Pancreas (tissue), 10 donors: ENCODE measurements at regions not wholly inside any gene's neighbourhood (a gene's known extent, or its start where the extent isn't known, plus 50 kb on each side); places are given as distances from the start of the nearest gene placed in this dataset.

Experiments
- ATAC-seq, 4 donors: fragments of 200-7000 bp; cut with Tn5 transposase; one replicate each; pipeline versions ENCODE4 v1.8.0 to v1.9.1; 2020; ENCODE audit warnings: mild to moderate bottlenecking in 4 of 4, moderate library complexity in 4 of 4
- DNase-seq, 6 donors: peaks; one replicate each; pipeline ENCODE4 v3.0.0-alpha.2; 2020
- FAIRE-seq: peaks from 2 replicates; lab custom pipeline; 2012; peaks lifted over from hg19 to GRCh38; lab: Jason Lieb, UNC
- H3K27ac ChIP-seq, 4 donors: fragments of 200-600 bp; sonication (generic); 1 replicate in 3 of 4; 2 replicates in 1 of 4; pipeline versions ENCODE4 v1.5.0 to v1.8.0; 2020
- H3K27me3 ChIP-seq, 4 donors: fragments of 200-600 bp; one replicate each; pipeline ENCODE4 v1.8.0; 2021
- H3K36me3 ChIP-seq, 3 donors: fragments of 200-600 bp; sonication (generic) in 1 of 3; one replicate each; pipeline versions ENCODE4 v1.5.0 to v1.8.0; 2020 to 2021
- H3K4me1 ChIP-seq, 3 donors: fragments of 200-600 bp; one replicate each; pipeline ENCODE4 v1.8.0; 2021
- H3K4me3 ChIP-seq, 4 donors: fragments of 200-600 bp; sonication (generic) in 2 of 4; one replicate each; pipeline versions ENCODE4 v1.5.0 to v1.8.0; 2020 to 2021
- H3K9me3 ChIP-seq, 4 donors: fragments of 200-600 bp; one replicate each; pipeline ENCODE4 v1.8.0; 2021
- CTCF ChIP-seq, 4 donors: fragments of 200-600 bp; sonication (generic) in 3 of 4; IDR thresholded peaks; one replicate each; pipeline versions ENCODE4 v1.5.0 to v1.8.0; 2021; ENCODE audit warnings: antibody characterized with exemption in 4 of 4
- WGBS, 2 donors: extraction: QIAGEN DNeasy Blood & Tissue Kit; methylation state at CpG; one replicate each; pipeline ENCODE4 v1.1.7; 2013; 5-methylcytosine and 5-hydroxymethylcytosine counted together
- intact Hi-C, 3 donors: fragments of 100-400 bp; cut with DNase I; formaldehyde crosslinking; loops; one replicate each; pipeline versions ENCODE4 v1.11.1 to v1.14.2; 2022
- donor health status: healthy with polysubstance abuse.
- donor health status: DM: no; HTN: no; CAD: no; lungs with moderate emphysema.
- donor health status: DM: no; HTN: no; CAD: no.
- donor health status: control.
- donor health status: control.
- donor health status: Bipolar disorder and iron deficiency.
- donor health status: DM: yes; HTN: yes; CAD: no.
- donor health status: DM: no; HTN: no; CAD: no.
- donor health status: DM: no; HTN: no; CAD: no.
- donor health status: DM: yes; HTN: yes; CAD: no.

DNA sequence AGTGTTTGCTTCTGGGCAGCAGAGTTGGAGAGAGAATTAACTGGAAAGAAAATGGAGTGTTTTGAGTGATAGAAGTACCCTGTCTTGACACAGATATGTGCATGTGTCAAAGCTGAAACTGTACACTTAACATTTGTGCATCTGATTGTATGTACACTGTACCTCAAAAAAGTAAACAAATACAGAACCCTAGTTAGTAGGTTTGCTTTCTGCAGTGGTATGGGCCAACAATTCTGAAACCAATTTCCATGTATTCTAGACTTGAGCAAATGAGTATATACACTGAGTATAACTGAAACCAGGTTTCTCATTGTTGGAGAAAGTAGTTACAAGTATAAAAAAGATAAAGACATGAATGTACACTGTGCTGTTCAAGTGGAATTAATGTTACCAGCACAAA, 52.4 kb downstream of the ELAPOR2 start:
- intact Hi-C loops: no loop called here
- Histone ChIP-seq H3K4me1 (no peaks in the 10 kb centered on the region), H3K9me3 (no peaks in the 10 kb centered on the region), H3K4me3 (no peak overlapping the region), H3K27me3 (no peaks in the 10 kb centered on the region), H3K27ac (no peak overlapping the region), H3K36me3 (no peaks in the 10 kb centered on the region)
- DNase-seq (no peak), FAIRE-seq (no peak), ATAC-seq (no peak)
- TF ChIP-seq CTCF (IDR thresholded peaks at IDR 0.05): no peak

DNA sequence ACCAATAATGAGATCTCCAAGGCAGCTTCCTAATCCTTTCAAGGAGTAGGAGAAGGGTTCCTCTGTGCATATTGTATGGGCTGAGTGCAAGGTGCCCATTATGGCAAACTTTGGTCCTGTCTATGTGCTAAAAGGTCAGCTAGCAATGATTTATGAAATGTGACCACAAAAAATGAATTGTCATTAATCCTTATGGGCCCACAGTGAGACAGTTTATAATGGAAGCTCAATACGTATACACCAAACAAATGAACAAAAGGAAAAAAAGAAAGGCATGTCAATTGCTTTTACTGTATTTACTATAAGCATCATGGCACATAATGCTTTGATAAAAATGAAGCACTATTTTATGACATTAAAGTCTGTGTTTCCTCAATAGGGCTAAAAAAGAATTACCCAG, 54.5 kb downstream of the ELAPOR2 start:
- no peak for TF ChIP-seq CTCF (IDR thresholded peaks at IDR 0.05)
- no peak overlapping the region for H3K4me3 ChIP-seq
- ATAC-seq: no peak
- H3K27me3 ChIP-seq: no peaks in the 10 kb centered on the region
- H3K36me3 ChIP-seq: no peaks in the 10 kb centered on the region
- no peak for FAIRE-seq
- H3K4me1 ChIP-seq: no peaks in the 10 kb centered on the region
- WGBS, 2 donors: 88 to 94% methylated on average over 1 of the region's 1 CpG
- DNase-seq: no peak
- no peak overlapping the region for H3K27ac ChIP-seq
- intact Hi-C loops: no loop called here
- H3K9me3 ChIP-seq: no peaks in the 10 kb centered on the region

GRCh38 chr7:87003872-87004798, 55.3 kb downstream of the ELAPOR2 start:
- no peak for TF ChIP-seq CTCF (IDR thresholded peaks at IDR 0.05)
- no peaks in the 10 kb centered on the region for H3K4me1 ChIP-seq
- intact Hi-C loops: no loop called here
- no peak for DNase-seq
- FAIRE-seq: no peak
- peak in 3 of 4 donors; percentile 41 to 61 (median 53) for ATAC-seq
- H3K4me3 ChIP-seq: no peak overlapping the region
- 41 to 47% methylated on average over 9 of the region's 9 CpGs for WGBS, 2 donors
- H3K27me3 ChIP-seq: no peaks in the 10 kb centered on the region
- no peaks in the 10 kb centered on the region for H3K9me3 ChIP-seq
- no peaks in the 10 kb centered on the region for H3K36me3 ChIP-seq
- H3K27ac ChIP-seq: no peak overlapping the region

- intact Hi-C loops: no loop called here
- 61 to 79% methylated on average over 2 of the region's 2 CpGs for WGBS, 2 donors
- no peak for FAIRE-seq
Measured at GRCh38 chr7:87001214-87001613, 58.2 kb downstream of the ELAPOR2 start.

More at GRCh38 chr7:87001214-87001613, 58.2 kb downstream of the ELAPOR2 start:
- ATAC-seq (no peak), DNase-seq (no peak)
- H3K9me3 ChIP-seq: no peaks in the 10 kb centered on the region
- no peaks in the 10 kb centered on the region for H3K36me3 ChIP-seq
- TF ChIP-seq CTCF (IDR thresholded peaks at IDR 0.05): no peak
- no peaks in the 10 kb centered on the region for H3K4me1 ChIP-seq
- H3K27ac ChIP-seq: no peak overlapping the region
- H3K4me3 ChIP-seq: no peak overlapping the region
- H3K27me3 ChIP-seq: no peaks in the 10 kb centered on the region
